Cardiac septum (tissue), 1 donor: ENCODE measurements at regions not wholly inside any gene's neighbourhood (a gene's known extent, or its start where the extent isn't known, plus 50 kb on each side); places are given as distances from the start of the nearest gene placed in this dataset.
"Not testable (repeated sequence)": the region's sequence is repeated elsewhere in the genome, so short reads cannot be mapped to it uniquely, and the experiment has no call there.

Experiments used
- DNase-seq: peaks from one replicate; pipeline ENCODE4 v3.0.0-alpha.2; 2020; ENCODE audit warnings: low spot score
- intact Hi-C: fragments of 100-400 bp; cut with DNase I; formaldehyde crosslinking; loops from one replicate; pipeline ENCODE4 v1.14.0; 2022
- donor health status: DM: no; HTN: no; CAD: no.

GRCh38 chr11:11220786-11221185 is 132.3 kb downstream of the CSNK2A3 start:
- no peak for DNase-seq
- intact Hi-C loops, result no loop called here

GRCh38 chr11:11218629-11218986 is 134.4 kb downstream of the CSNK2A3 start:
- no peak for DNase-seq
- intact Hi-C loops, result no loop called here

- intact Hi-C loops, result no loop called here
- DNase-seq, result no peak
Measured at GRCh38 chr11:11217929-11218628, 135.0 kb downstream of the CSNK2A3 start.

GRCh38 chr11:11217289-11217928 is 135.6 kb downstream of the CSNK2A3 start:
- DNase-seq, result no peak
- intact Hi-C loops, result no loop called here

- intact Hi-C loops, result no loop called here
Measured at GRCh38 chr11:11215944-11216343, 137.1 kb downstream of the CSNK2A3 start.

GRCh38 chr11:11215058-11215815 is 137.8 kb downstream of the CSNK2A3 start:
- no peak for DNase-seq
- intact Hi-C loops, result no loop called here

More at GRCh38 chr11:11215944-11216343, 137.1 kb downstream of the CSNK2A3 start:
- DNase-seq, result no peak

GRCh38 chr11:11213117-11213516 is 139.9 kb downstream of the CSNK2A3 start:
- intact Hi-C loops, result no loop called here
- DNase-seq, result no peak

- DNase-seq, result no peak
- intact Hi-C loops, result loop anchor here (2.0 kb wide), 1 partner anchor 63 kb away; no protein-coding TSS in a partner anchor
Measured at GRCh38 chr11:11211888-11212287, 141.2 kb downstream of the CSNK2A3 start.

- intact Hi-C loops, result loop anchor here (2.0 kb wide), 1 partner anchor 62 kb away; no protein-coding TSS in a partner anchor
- DNase-seq, result no peak
Measured at GRCh38 chr11:11211186-11211585, 141.9 kb downstream of the CSNK2A3 start.

- intact Hi-C loops, result loop anchor here (2.0 kb wide), 1 partner anchor 62 kb away; no protein-coding TSS in a partner anchor
- DNase-seq, result no peak
Measured at GRCh38 chr11:11210446-11210845, 142.6 kb downstream of the CSNK2A3 start.

GRCh38 chr11:11209967-11210366 is 143.1 kb downstream of the CSNK2A3 start:
- DNase-seq, result no peak
- intact Hi-C loops, result loop anchor here (2.0 kb wide), 1 partner anchor 61 kb away; no protein-coding TSS in a partner anchor

- intact Hi-C loops, result no loop called here
- no peak for DNase-seq
Measured at GRCh38 chr11:11208994-11209393, 144.1 kb downstream of the CSNK2A3 start.

- DNase-seq, result no peak
- intact Hi-C loops, result no loop called here
Measured at GRCh38 chr11:11207428-11207827, 145.6 kb downstream of the CSNK2A3 start.

GRCh38 chr11:11206484-11206883 is 146.6 kb downstream of the CSNK2A3 start:
- DNase-seq, result no peak
- intact Hi-C loops, result no loop called here

GRCh38 chr11:11202885-11203284 is 150.2 kb downstream of the CSNK2A3 start:
- no peak for DNase-seq
- intact Hi-C loops, result no loop called here

- intact Hi-C loops, result not testable (repeated sequence)
Measured at GRCh38 chr11:11201302-11201701, 151.7 kb downstream of the CSNK2A3 start.

GRCh38 chr11:11192541-11192940 is 160.5 kb downstream of the CSNK2A3 start:
- intact Hi-C loops, result no loop called here
- no peak for DNase-seq

More at GRCh38 chr11:11201302-11201701, 151.7 kb downstream of the CSNK2A3 start:
- DNase-seq, result not testable (repeated sequence)

- DNase-seq, result no peak
Measured at GRCh38 chr11:11189506-11189905, 163.5 kb downstream of the CSNK2A3 start.

GRCh38 chr11:11186249-11186648 is 166.8 kb downstream of the CSNK2A3 start:
- DNase-seq, result no peak
- intact Hi-C loops, result no loop called here

More at GRCh38 chr11:11189506-11189905, 163.5 kb downstream of the CSNK2A3 start:
- intact Hi-C loops, result no loop called here

- DNase-seq, result no peak
- intact Hi-C loops, result no loop called here
Measured at GRCh38 chr11:11182261-11182660, 170.8 kb downstream of the CSNK2A3 start.
